Endothelial cell of umbilical vein (primary cell): ENCODE measurements at regions not wholly inside any gene's neighbourhood (a gene's known extent, or its start where the extent isn't known, plus 50 kb on each side); places are given as distances from the start of the nearest gene placed in this dataset.

ENCODE experiments used
- CTCF ChIP-seq, 2 donors: IDR thresholded peaks; 1 replicate in 1 of 2; 2 replicates in 1 of 2; pipeline ENCODE4 v1.5.1; 2011; ENCODE audit warnings: low read length in 2 of 2, mild to moderate bottlenecking in 2 of 2, moderate library complexity in 2 of 2, control low read depth in 1 of 2, inconsistent platforms in 1 of 2, low read depth in 1 of 2; ENCODE audit not compliant: insufficient read depth in 1 of 2; ENCODE audit errors: extremely low read depth in 1 of 2
- EZH2 ChIP-seq: IDR thresholded peaks from 2 replicates; pipeline ENCODE4 v1.6.1; 2012; ENCODE audit warnings: borderline replicate concordance, low read depth, mild to moderate bottlenecking, moderate library complexity, low read length, inconsistent platforms; ENCODE audit not compliant: severe bottlenecking
- MAX ChIP-seq: IDR thresholded peaks from 2 replicates; pipeline ENCODE4 v1.6.1; 2011; ENCODE audit not compliant: insufficient read depth, insufficient read length
- POLR2AphosphoS5 ChIP-seq: IDR thresholded peaks from 2 replicates; pipeline ENCODE4 v1.6.1; 2012; ENCODE audit warnings: low read depth, mild to moderate bottlenecking, control low read depth, low read length, moderate library complexity; ENCODE audit not compliant: insufficient read depth

DNA sequence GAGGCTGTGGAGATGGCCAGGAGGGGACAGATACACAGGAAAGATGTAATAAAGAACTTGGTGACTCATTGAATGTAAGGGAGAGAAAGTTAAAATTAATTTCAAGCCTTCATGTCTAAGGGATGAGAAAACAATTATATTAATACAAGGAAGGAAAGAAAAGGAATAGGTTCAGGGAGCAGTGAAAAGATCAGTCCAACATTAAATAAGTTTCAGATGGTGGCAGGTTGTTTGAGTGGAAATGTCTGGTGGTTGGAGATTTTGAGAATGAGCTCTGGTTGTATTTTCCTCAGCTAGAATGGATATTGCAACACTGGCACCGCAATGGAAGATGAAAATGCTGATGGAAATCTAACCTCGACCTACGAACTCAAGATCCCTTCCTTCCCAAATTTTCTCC is 304.3 kb downstream of the COL12A1 start:
- TF ChIP-seq CTCF (IDR thresholded peaks at IDR 0.05; ENCODE audit: extremely low read depth in 1 of 2, insufficient read depth in 1 of 2, low read depth in 1 of 2, low read length in 2 of 2) (no peak), MAX (no peak), POLR2AphosphoS5 (no peak), EZH2 (no peak)
